Stimulated activated CD8-positive, alpha-beta memory T cell treated with anti-CD3 and anti-CD28 coated beads, Interleukin-12 subunit alpha, Interleukin-12 subunit beta, amount 100 ng/mL, for 1 hour (primary cell): ENCODE measurements at regions not wholly inside any gene's neighbourhood (a gene's known extent, or its start where the extent isn't known, plus 50 kb on each side); places are given as distances from the start of the nearest gene placed in this dataset.

Experiments
- DNase-seq: peaks from one replicate; pipeline ENCODE4 v3.0.0-alpha.2; 2020; ENCODE audit warnings: low read depth

GRCh38 chr2:144333143-144333555 lies 186.8 kb downstream of the ZEB2 start:
- DNase-seq, result no peak

- DNase-seq, result peak; percentile 73
Observed at GRCh38 chr2:144332356-144333142, 187.4 kb downstream of the ZEB2 start.

GRCh38 chr2:144331674-144332355 lies 188.1 kb downstream of the ZEB2 start:
- peak; percentile 47 for DNase-seq

- no peak for DNase-seq
Observed at GRCh38 chr2:144330951-144331673, 188.8 kb downstream of the ZEB2 start.

- DNase-seq, result no peak
Observed at GRCh38 chr2:144329472-144329871, 190.4 kb downstream of the ZEB2 start.

GRCh38 chr2:144328938-144329337 lies 191.0 kb downstream of the ZEB2 start:
- DNase-seq, result no peak

GRCh38 chr2:144326825-144327224 lies 193.1 kb downstream of the ZEB2 start:
- DNase-seq, result no peak

- peak; percentile 46 for DNase-seq
Observed at GRCh38 chr2:144325086-144325485, 194.8 kb downstream of the ZEB2 start.

- no peak for DNase-seq
Observed at GRCh38 chr2:144324446-144325045, 195.4 kb downstream of the ZEB2 start.

- DNase-seq, result no peak
Observed at GRCh38 chr2:144323946-144324345, 196.0 kb downstream of the ZEB2 start.

GRCh38 chr2:144322379-144322778 lies 197.5 kb downstream of the ZEB2 start:
- no peak for DNase-seq

GRCh38 chr2:144320491-144320890 lies 199.4 kb downstream of the ZEB2 start:
- peak; percentile 50 for DNase-seq

GRCh38 chr2:144317071-144317738 lies 202.7 kb downstream of the ZEB2 start:
- DNase-seq, result no peak

GRCh38 chr2:144310889-144311608 lies 208.9 kb downstream of the ZEB2 start:
- DNase-seq, result no peak

- DNase-seq, result no peak
Observed at GRCh38 chr2:144310484-144310883, 209.4 kb downstream of the ZEB2 start.

- no peak for DNase-seq
Observed at GRCh38 chr2:144307711-144308110, 212.2 kb downstream of the ZEB2 start.

- no peak for DNase-seq
Observed at GRCh38 chr2:144304202-144304601, 215.7 kb downstream of the ZEB2 start.

- DNase-seq, result no peak
Observed at GRCh38 chr2:144300632-144301031, 219.3 kb downstream of the ZEB2 start.

GRCh38 chr2:144290276-144290675 lies 229.6 kb downstream of the ZEB2 start:
- no peak for DNase-seq

- DNase-seq, result no peak
Observed at GRCh38 chr2:144288438-144288837, 231.5 kb downstream of the ZEB2 start.

GRCh38 chr2:144285324-144285723 lies 234.6 kb downstream of the ZEB2 start:
- DNase-seq, result no peak
